Activated CD4-positive, alpha-beta T cell treated with anti-CD3 and anti-CD28 coated beads, Interleukin-10, Interleukin-2, amounts not matched to agents 100 ng/mL and 50 ng/mL, durations not matched to agents 16 hours and 8 hours (primary cell): ENCODE measurements at regions not wholly inside any gene's neighbourhood (a gene's known extent, or its start where the extent isn't known, plus 50 kb on each side); places are given as distances from the start of the nearest gene placed in this dataset.
"Not testable (repeated sequence)": the region's sequence is repeated elsewhere in the genome, so short reads cannot be mapped to it uniquely, and the experiment has no call there.

Experiments
- DNase-seq: peaks from one replicate; pipeline ENCODE4 v3.0.0-alpha.2; 2020

- DNase-seq, result no peak
Observed at GRCh38 chr9:71268871-71269635, 147.6 kb upstream of the TRPM3 start.

- DNase-seq, result no peak
Observed at GRCh38 chr9:71263451-71263850, 142.0 kb upstream of the TRPM3 start.

GRCh38 chr9:71260419-71260818 lies 139.0 kb upstream of the TRPM3 start:
- DNase-seq, result not testable (repeated sequence)

- DNase-seq, result no peak
Observed at GRCh38 chr9:71254592-71255277, 133.3 kb upstream of the TRPM3 start.

- no peak for DNase-seq
Observed at GRCh38 chr9:71253011-71253410, 131.6 kb upstream of the TRPM3 start.

GRCh38 chr9:71250581-71250980 lies 129.2 kb upstream of the TRPM3 start:
- no peak for DNase-seq

GRCh38 chr9:71249729-71250317 lies 128.4 kb upstream of the TRPM3 start:
- DNase-seq, result peak; percentile 37

- no peak for DNase-seq
Observed at GRCh38 chr9:71245651-71246050, 124.2 kb upstream of the TRPM3 start.

- no peak for DNase-seq
Observed at GRCh38 chr9:71243951-71244350, 122.5 kb upstream of the TRPM3 start.

GRCh38 chr9:71242081-71242480 lies 120.7 kb upstream of the TRPM3 start:
- no peak for DNase-seq

- DNase-seq, result no peak
Observed at GRCh38 chr9:71237051-71237450, 115.6 kb upstream of the TRPM3 start.

GRCh38 chr9:71233646-71234045 lies 112.2 kb upstream of the TRPM3 start:
- no peak for DNase-seq

GRCh38 chr9:71223953-71224538 lies 102.6 kb upstream of the TRPM3 start:
- DNase-seq, result no peak

- no peak for DNase-seq
Observed at GRCh38 chr9:71218774-71219173, 97.4 kb upstream of the TRPM3 start.

GRCh38 chr9:71213633-71214032 lies 92.2 kb upstream of the TRPM3 start:
- no peak for DNase-seq

- DNase-seq, result no peak
Observed at GRCh38 chr9:71210326-71210725, 88.9 kb upstream of the TRPM3 start.

- DNase-seq, result no peak
Observed at GRCh38 chr9:71209890-71210289, 88.5 kb upstream of the TRPM3 start.

GRCh38 chr9:71202931-71203330 lies 81.5 kb upstream of the TRPM3 start:
- no peak for DNase-seq

GRCh38 chr9:71191708-71192107 lies 70.3 kb upstream of the TRPM3 start:
- DNase-seq, result no peak

- no peak for DNase-seq
Observed at GRCh38 chr9:71183251-71183650, 61.8 kb upstream of the TRPM3 start.

- no peak for DNase-seq
Observed at GRCh38 chr9:71179183-71179582, 57.8 kb upstream of the TRPM3 start.

- DNase-seq, result no peak
Observed at GRCh38 chr9:71177901-71178300, 56.5 kb upstream of the TRPM3 start.

GRCh38 chr9:71171517-71171916 lies 50.1 kb upstream of the TRPM3 start:
- no peak for DNase-seq
